ENCODE measurements at regions not wholly inside any gene's neighbourhood (a gene's known extent, or its start where the extent isn't known, plus 50 kb on each side); places are given as distances from the start of the nearest gene placed in this dataset.

DNA sequence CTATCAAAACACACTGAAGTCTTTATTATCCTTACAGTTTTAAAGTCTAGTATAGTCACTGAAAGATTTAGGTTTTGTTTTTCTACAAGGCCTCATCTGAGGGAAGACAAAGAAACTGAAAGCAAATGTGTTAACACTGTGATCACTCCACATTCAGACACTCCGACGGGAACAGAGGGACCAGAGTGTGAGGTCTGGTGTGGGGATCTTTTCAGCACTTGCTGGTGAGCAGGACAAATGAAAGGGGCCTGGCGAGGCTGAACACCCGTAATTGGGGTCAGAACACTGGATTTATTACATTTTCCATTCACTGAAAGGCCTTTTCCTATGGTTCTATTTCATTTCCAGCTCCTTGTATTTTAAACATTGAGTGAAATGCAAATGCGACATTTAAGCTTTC lies 910.5 kb downstream of the CDH11 start:
- TF ChIP-seq, protein P1, sequence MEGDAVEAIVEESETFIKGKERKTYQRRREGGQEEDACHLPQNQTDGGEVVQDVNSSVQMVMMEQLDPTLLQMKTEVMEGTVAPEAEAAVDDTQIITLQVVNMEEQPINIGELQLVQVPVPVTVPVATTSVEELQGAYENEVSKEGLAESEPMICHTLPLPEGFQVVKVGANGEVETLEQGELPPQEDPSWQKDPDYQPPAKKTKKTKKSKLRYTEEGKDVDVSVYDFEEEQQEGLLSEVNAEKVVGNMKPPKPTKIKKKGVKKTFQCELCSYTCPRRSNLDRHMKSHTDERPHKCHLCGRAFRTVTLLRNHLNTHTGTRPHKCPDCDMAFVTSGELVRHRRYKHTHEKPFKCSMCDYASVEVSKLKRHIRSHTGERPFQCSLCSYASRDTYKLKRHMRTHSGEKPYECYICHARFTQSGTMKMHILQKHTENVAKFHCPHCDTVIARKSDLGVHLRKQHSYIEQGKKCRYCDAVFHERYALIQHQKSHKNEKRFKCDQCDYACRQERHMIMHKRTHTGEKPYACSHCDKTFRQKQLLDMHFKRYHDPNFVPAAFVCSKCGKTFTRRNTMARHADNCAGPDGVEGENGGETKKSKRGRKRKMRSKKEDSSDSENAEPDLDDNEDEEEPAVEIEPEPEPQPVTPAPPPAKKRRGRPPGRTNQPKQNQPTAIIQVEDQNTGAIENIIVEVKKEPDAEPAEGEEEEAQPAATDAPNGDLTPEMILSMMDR (conservative IDR thresholded peaks at IDR 0.05): no peak
- TF ChIP-seq ZFX (IDR thresholded peaks at IDR 0.05): no peak

All from C4-2B (cell line).